HCT116 (cell line): ENCODE measurements at regions not wholly inside any gene's neighbourhood (a gene's known extent, or its start where the extent isn't known, plus 50 kb on each side); places are given as distances from the start of the nearest gene placed in this dataset.

ENCODE experiments used
- ATAC-seq: fragments of 200-7000 bp; cut with Tn5 transposase; 2 replicates; pipeline ENCODE4 v1.9.1; 2020; ENCODE audit warnings: mild to moderate bottlenecking, moderate library complexity
- BruUV-seq: library from RNA; stranded (reverse); fragments of 400-500 nt; replicated peaks from 2 replicates; lab custom pipeline; 2021; lab: Mats Ljungman, UMichigan
- CTCF ChIA-PET: fragments of 300-600 bp; sonication (Branson Sonifier 250); formaldehyde crosslinking; loops from one replicate; lab custom pipeline; 2021; ENCODE audit warnings: antibody characterized with exemption; lab: Charles Lee
- POLR2A ChIA-PET: fragments of 300-600, 350-600 bp; sonication (Branson Sonifier 250); formaldehyde crosslinking; loops from one replicate; lab custom pipeline; 2021; ENCODE audit warnings: antibody characterized with exemption; lab: Charles Lee
- RAD21 ChIA-PET, 2 experiments: fragments of 300-600 bp; sonication (Branson Sonifier 250); formaldehyde crosslinking; loops; one replicate each; lab custom pipeline; 2023; ENCODE audit warnings: low total read pairs in 2 of 2; ENCODE audit not compliant: uncharacterized antibody in 2 of 2, unreplicated experiment in 2 of 2, low non-redundant PET in 1 of 2; lab: Charles Lee
- DNase-seq: peaks from one replicate; pipeline ENCODE4 v3.0.0-alpha.2; 2010; ENCODE audit warnings: low read depth, low spot score
- H2AFZ ChIP-seq: fragments of 200-600 bp; shearing (Covaris generic), sonication (generic); 2 replicates; pipeline ENCODE4 v1.6.1; 2017; ENCODE audit warnings: low read depth, mixed run types, mixed read lengths, antibody characterized with exemption, low read length; ENCODE audit not compliant: poor library complexity, severe bottlenecking
- H3K27ac ChIP-seq: 2 replicates; pipeline ENCODE4 v1.5.1; 2012; ENCODE audit warnings: low read depth, low read length
- H3K27me3 ChIP-seq: fragments of 200-600 bp; sonication (generic); 2 replicates; pipeline ENCODE4 v1.6.1; 2016; ENCODE audit warnings: mixed run types, low read length, mixed read lengths; ENCODE audit not compliant: insufficient read depth
- H3K36me3 ChIP-seq, 2 experiments: fragments of 200-500 bp in 1 of 2; fragments of 200-600 bp in 1 of 2; sonication (Bioruptor generic) in 1 of 2; sonication (generic) in 1 of 2; 2 replicates each; pipeline versions ENCODE4 v1.5.1 to v1.6.1; 2014 to 2016; ENCODE audit warnings: low read length in 2 of 2, inconsistent platforms in 1 of 2, mixed read lengths in 1 of 2, mixed run types in 1 of 2; ENCODE audit not compliant: insufficient read depth in 2 of 2, control insufficient read depth in 1 of 2
- H3K4me1 ChIP-seq, 2 experiments: fragments of 200-600 bp in 1 of 2; sonication (generic) in 1 of 2; 2 replicates each; pipeline versions ENCODE4 v1.5.1 to v1.6.1; 2012 to 2017; ENCODE audit warnings: low read length in 2 of 2, inconsistent platforms in 1 of 2, mild to moderate bottlenecking in 1 of 2, mixed read lengths in 1 of 2, mixed run types in 1 of 2, moderate library complexity in 1 of 2; ENCODE audit not compliant: insufficient read depth in 2 of 2, control insufficient read depth in 1 of 2
- H3K4me2 ChIP-seq: fragments of 200-600 bp; sonication (generic); 2 replicates; pipeline ENCODE4 v1.6.1; 2017; ENCODE audit warnings: mixed run types, low read length, mixed read lengths
- H3K4me3 ChIP-seq, 2 experiments: fragments of 200-600 bp in 1 of 2; sonication (generic) in 1 of 2; replicated peaks in 1 of 2; 2 replicates each; pipeline ENCODE4 v1.5.1; 2011 to 2016; ENCODE audit warnings: low read length in 2 of 2, control low read depth in 1 of 2, low read depth in 1 of 2, mild to moderate bottlenecking in 1 of 2, mixed read lengths in 1 of 2, mixed run types in 1 of 2
- H3K79me2 ChIP-seq: fragments of 200-600 bp; sonication (generic); 2 replicates; pipeline ENCODE4 v1.6.1; 2017; ENCODE audit warnings: mild to moderate bottlenecking, mixed run types, low read length, moderate library complexity, mixed read lengths; ENCODE audit not compliant: insufficient read depth
- H3K9ac ChIP-seq: fragments of 200-600 bp; sonication (generic); 2 replicates; pipeline ENCODE4 v1.6.1; 2016; ENCODE audit warnings: low read length, mixed read lengths
- H3K9me2 ChIP-seq: fragments of 200-600 bp; sonication (generic), shearing (Covaris generic); 2 replicates; pipeline ENCODE4 v1.6.1; 2017; ENCODE audit warnings: mixed run types, mild to moderate bottlenecking, moderate library complexity; ENCODE audit not compliant: insufficient read depth
- H3K9me3 ChIP-seq, 2 experiments: fragments of 200-500 bp in 1 of 2; fragments of 200-600 bp in 1 of 2; sonication (Bioruptor generic) in 1 of 2; sonication (generic) in 1 of 2; 2 replicates each; pipeline ENCODE4 v1.6.1; 2014 to 2017; ENCODE audit warnings: low read length in 2 of 2, mixed read lengths in 2 of 2, inconsistent platforms in 1 of 2, low read depth in 1 of 2, mild to moderate bottlenecking in 1 of 2, mixed run types in 1 of 2, moderate library complexity in 1 of 2; ENCODE audit not compliant: control insufficient read depth in 1 of 2, insufficient read depth in 1 of 2
- H4K20me1 ChIP-seq: fragments of 200-600 bp; sonication (generic), shearing (Covaris generic); 2 replicates; pipeline ENCODE4 v1.6.1; 2017; ENCODE audit warnings: mixed run types, mild to moderate bottlenecking, moderate library complexity; ENCODE audit not compliant: insufficient read depth
- ATF3 ChIP-seq: IDR thresholded peaks from 2 replicates; pipeline ENCODE4 v1.6.1; 2012
- CBX3 ChIP-seq: IDR thresholded peaks from 2 replicates; pipeline ENCODE4 v1.6.1; 2012; ENCODE audit warnings: low read depth
- CEBPB ChIP-seq: IDR thresholded peaks from 2 replicates; pipeline ENCODE4 v1.6.1; 2012; ENCODE audit warnings: low read depth
- CTCF ChIP-seq, 3 experiments: fragments of 200-600 bp in 1 of 3; sonication (generic) in 1 of 3; IDR thresholded peaks in 2 of 3; conservative IDR thresholded peaks in 1 of 3; 2 replicates each; pipeline ENCODE4 v1.5.1; 2012 to 2017; ENCODE audit warnings: low read depth in 2 of 3, low read length in 2 of 3, antibody characterized with exemption in 1 of 3, borderline replicate concordance in 1 of 3, control low read depth in 1 of 3, mild to moderate bottlenecking in 1 of 3, mixed read lengths in 1 of 3, mixed run types in 1 of 3, moderate library complexity in 1 of 3; ENCODE audit not compliant: insufficient read depth in 1 of 3
- EZH2 ChIP-seq: fragments of 200-600 bp; sonication (generic); IDR thresholded peaks from 2 replicates; pipeline ENCODE4 v1.6.1; 2017; ENCODE audit warnings: antibody characterized with exemption, mixed run types
- FOSL1 ChIP-seq: IDR thresholded peaks from 2 replicates; pipeline ENCODE4 v1.6.1; 2012; ENCODE audit warnings: low read depth
- JUND ChIP-seq: IDR thresholded peaks from 2 replicates; pipeline ENCODE4 v1.6.1; 2012
- POLR2AphosphoS5 ChIP-seq: IDR thresholded peaks from 2 replicates; pipeline ENCODE4 v1.6.1; 2011; ENCODE audit warnings: mild to moderate bottlenecking, low read depth, low read length, moderate library complexity
- RAD21 ChIP-seq: IDR thresholded peaks from 2 replicates; pipeline ENCODE4 v1.6.1; 2012; ENCODE audit warnings: low read depth, mild to moderate bottlenecking
- SP1 ChIP-seq: IDR thresholded peaks from 2 replicates; pipeline ENCODE4 v1.6.1; 2012; ENCODE audit warnings: low read depth
- SRF ChIP-seq: IDR thresholded peaks from 2 replicates; pipeline ENCODE4 v1.6.1; 2012; ENCODE audit warnings: low read depth
- TCF7L2 ChIP-seq: IDR thresholded peaks from 2 replicates; pipeline ENCODE4 v1.7.0; 2011; ENCODE audit warnings: borderline replicate concordance, inconsistent platforms; ENCODE audit not compliant: insufficient read depth, insufficient read length; ENCODE audit errors: extremely low read depth
- YY1 ChIP-seq: IDR thresholded peaks from 2 replicates; pipeline ENCODE4 v1.6.1; 2011; ENCODE audit warnings: low read length, low read depth, moderate library complexity, mild to moderate bottlenecking; ENCODE audit not compliant: insufficient replicate concordance; ENCODE audit errors: extremely low read depth
- ZFX ChIP-seq: fragments of 450-650 bp; IDR thresholded peaks from 2 replicates; pipeline ENCODE4 v1.6.1; 2017
- intact Hi-C: fragments of 100-400 bp; cut with micrococcal nuclease; formaldehyde crosslinking; loops from 2 replicates; pipeline ENCODE4 v1.10.0; 2022

DNA sequence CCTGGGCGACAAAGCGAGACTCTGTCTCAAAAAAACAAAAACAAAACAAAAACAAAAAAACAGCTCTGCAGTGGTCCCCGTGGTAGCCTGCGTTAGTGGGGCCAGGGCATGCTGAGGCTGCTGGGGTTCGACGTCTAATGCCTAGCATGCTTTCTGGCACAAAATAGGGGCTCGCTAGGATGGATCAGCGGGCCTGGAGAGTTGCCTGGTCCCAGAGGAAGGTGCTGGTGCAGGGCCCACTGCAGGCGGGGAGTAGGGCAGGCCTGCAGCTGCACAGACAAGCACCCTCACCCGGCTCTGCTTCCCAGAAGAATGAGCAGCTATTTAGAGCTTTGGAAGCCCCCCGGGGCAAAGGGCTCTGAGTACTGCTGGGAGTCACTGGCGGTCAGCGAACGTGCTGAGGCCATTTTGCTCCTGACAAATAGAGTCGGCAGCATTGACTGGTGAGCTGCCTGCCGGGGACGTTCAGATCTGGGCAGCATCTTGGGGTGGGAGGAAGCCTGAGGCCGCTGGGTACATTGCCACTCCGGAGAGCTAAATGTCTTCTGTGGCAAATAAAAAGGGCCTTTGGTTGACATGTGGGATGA lies 126.7 kb downstream of the OLFM1 start:
- H3K27ac ChIP-seq: no peak overlapping the region
- ChIA-PET RAD21 (no interaction called here), CTCF (no interaction called here), POLR2A (no interaction called here)
- no peaks in the 10 kb centered on the region for H3K9me2 ChIP-seq
- no peak overlapping the region for H3K4me3 ChIP-seq
- no peak overlapping the region for H2AFZ ChIP-seq
- no TSS peak for BruUV-seq
- H3K4me2 ChIP-seq: no peak overlapping the region
- no peak for ATAC-seq
- no peaks in the 10 kb centered on the region for H4K20me1 ChIP-seq
- intact Hi-C loops: loop anchor here (10.0 kb wide), 1 partner anchor 61 kb away; no protein-coding TSS in a partner anchor
- no peaks in the 10 kb centered on the region for H3K79me2 ChIP-seq
- peaks cover 0 to 11% of the 10 kb centered on the region in 2 experiments; a peak in 2 of 4 replicates for H3K9me3 ChIP-seq
- no peaks in the 10 kb centered on the region for H3K36me3 ChIP-seq
- no peak for DNase-seq
- H3K9ac ChIP-seq: no peak overlapping the region
- TF ChIP-seq POLR2AphosphoS5 (no peak), FOSL1 (no peak), ATF3 (no peak), RAD21 (no peak), CEBPB (no peak)
- 0 out of 2 replicates have a peak, but pooled peaks cover 4% of the 10 kb centered on the region for H3K27me3 ChIP-seq
- H3K4me1 ChIP-seq: no peaks in the 10 kb centered on the region

DNA sequence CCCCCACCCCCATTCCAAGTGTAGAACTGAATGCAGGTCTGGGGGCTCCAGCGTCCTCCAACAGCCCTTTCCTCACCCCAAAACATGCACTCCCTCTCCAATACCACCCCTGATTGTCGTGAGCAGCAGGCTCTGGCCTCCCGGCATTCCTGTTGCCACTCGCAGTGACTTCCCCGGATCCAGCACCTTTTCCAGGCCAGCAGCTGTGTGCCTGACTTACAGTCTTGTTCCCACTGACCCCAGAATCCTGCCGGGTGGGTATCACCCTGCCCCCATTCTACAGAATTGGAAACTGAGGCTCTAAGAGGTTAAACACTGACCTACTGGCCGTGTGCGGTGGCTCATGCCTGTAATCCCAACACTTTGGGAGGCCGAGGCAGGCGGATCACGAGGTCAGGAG lies 127.2 kb downstream of the OLFM1 start:
- Histone ChIP-seq H3K9ac (no peak overlapping the region), H3K79me2 (no peaks in the 10 kb centered on the region), H3K4me3 (no peak overlapping the region), H3K9me3 (peaks cover 0 to 11% of the 10 kb centered on the region in 2 experiments; a peak in 2 of 4 replicates), H3K36me3 (no peaks in the 10 kb centered on the region), H3K27me3 (0 out of 2 replicates have a peak, but pooled peaks cover 4% of the 10 kb centered on the region), H3K9me2 (no peaks in the 10 kb centered on the region), H4K20me1 (no peaks in the 10 kb centered on the region), H2AFZ (no peak overlapping the region), H3K27ac (no peak overlapping the region), H3K4me1 (no peaks in the 10 kb centered on the region), H3K4me2 (no peak overlapping the region)
- intact Hi-C loops: loop anchor here (10.0 kb wide), 1 partner anchor 60 kb away; no protein-coding TSS in a partner anchor
- POLR2A ChIA-PET: no interaction called here
- RAD21 ChIA-PET: no interaction called here
- TF ChIP-seq POLR2AphosphoS5 (no peak), ZFX (no peak), EZH2 (no peak), SRF (no peak), RAD21 (no peak), YY1 (no peak), CTCF (IDR thresholded peaks at IDR 0.05 in 2 of 3, conservative IDR thresholded peaks at IDR 0.05 in 1 of 3; ENCODE audit: borderline replicate concordance in 1 of 3, insufficient read depth in 1 of 3, low read depth in 2 of 3, low read length in 2 of 3) (no peak), JUND (no peak), ATF3 (no peak), CEBPB (no peak), TCF7L2 (no peak), CBX3 (no peak), SP1 (no peak)
- no peak for ATAC-seq
- CTCF ChIA-PET: no interaction called here
- no TSS peak for BruUV-seq
- DNase-seq: no peak
